ENCODE measurements at regions not wholly inside any gene's neighbourhood (a gene's known extent, or its start where the extent isn't known, plus 50 kb on each side); places are given as distances from the start of the nearest gene placed in this dataset.
"Not testable (repeated sequence)": the region's sequence is repeated elsewhere in the genome, so short reads cannot be mapped to it uniquely, and the experiment has no call there.

DNA sequence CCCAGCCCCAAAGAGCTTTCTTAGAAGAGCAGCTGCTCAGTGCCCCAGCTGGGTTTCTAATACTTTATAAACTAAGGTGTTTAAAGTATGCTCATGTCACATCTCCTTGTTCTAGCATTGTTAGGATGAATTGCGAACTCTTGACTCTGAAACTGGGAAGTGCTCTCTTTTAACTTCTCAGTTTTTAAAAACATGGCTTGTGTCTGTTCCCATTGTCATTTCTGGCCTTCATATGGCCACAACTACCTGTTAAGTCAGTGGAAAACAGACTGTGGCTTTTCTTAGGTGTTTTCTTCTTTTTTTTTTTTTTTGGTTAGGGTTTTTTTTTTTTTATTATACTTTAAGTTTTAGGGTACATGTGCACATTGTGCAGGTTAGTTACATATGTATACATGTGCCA is 164.7 kb downstream of the KCNRG start:
- Histone ChIP-seq H3K4me1 (ENCODE audit: insufficient read depth, low read length) (no peaks in the 10 kb centered on the region), H3K9ac (ENCODE audit: low read depth, low read length) (no peak overlapping the region), H3K27me3 (ENCODE audit: insufficient read depth, low read length) (no peaks in the 10 kb centered on the region), H3K27ac (ENCODE audit: low read depth, low read length) (no peak overlapping the region), H3K4me3 (ENCODE audit: low read length) (no peak overlapping the region), H3K9me3 (ENCODE audit: insufficient read depth, low read depth, low read length) (no peaks in the 10 kb centered on the region), H3K36me3 (ENCODE audit: insufficient read depth, low read length) (no peaks in the 10 kb centered on the region)
- 8% methylated on average over 1 of the region's 1 CpG for WGBS

DNA sequence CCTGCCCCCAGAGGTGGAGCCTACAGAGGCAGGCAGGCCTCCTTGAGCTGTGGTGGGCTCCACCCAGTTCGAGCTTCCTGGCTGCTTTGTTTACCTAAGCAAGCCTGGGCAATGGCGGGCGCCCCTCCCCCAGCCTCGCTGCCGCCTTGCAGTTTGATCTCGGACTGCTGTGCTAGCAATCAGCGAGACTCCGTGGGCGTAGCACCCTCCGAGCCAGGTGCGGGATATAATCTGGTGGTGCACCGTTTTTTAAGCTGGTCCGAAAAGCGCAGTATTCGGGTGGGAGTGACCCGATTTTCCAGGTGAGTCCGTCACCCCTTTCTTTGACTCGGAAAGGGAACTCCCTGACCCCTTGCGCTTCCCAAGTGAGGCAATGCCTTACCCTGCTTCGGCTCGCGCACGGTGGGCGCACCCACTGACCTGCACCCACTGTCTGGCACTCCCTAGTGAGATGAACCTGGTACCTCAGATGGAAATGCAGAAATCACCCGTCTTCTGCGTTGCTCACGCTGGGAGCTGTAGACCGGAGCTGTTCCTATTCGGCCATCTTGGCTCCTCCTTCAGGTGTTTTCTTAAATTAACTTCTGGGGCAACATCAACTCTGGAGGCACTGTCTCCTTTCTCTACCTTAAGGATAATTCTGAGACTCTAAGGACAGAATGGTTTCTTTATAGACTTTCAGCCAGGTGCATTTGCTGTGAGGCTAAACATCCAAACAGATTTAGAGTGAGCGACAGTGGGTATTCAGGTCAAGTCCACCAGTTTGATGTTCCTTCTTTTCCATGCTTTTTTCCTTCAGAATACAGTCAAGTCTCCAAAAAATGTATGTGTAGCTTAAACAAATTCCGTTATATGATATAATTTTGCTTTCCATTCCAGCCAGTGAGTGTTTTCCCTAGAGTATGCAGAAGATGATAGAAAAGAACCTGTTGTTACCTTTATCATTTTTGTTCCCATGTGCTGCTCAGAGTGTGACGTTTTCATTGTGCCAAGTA is 170.8 kb downstream of the KCNRG start:
- not testable (repeated sequence) for H3K4me1 ChIP-seq (ENCODE audit: insufficient read depth, low read length); H3K27ac ChIP-seq (ENCODE audit: low read depth, low read length); H3K9me3 ChIP-seq (ENCODE audit: insufficient read depth, low read depth, low read length); H3K36me3 ChIP-seq (ENCODE audit: insufficient read depth, low read length); H3K27me3 ChIP-seq (ENCODE audit: insufficient read depth, low read length)
- Histone ChIP-seq H3K9ac (ENCODE audit: low read depth, low read length) (peak overlapping the region; percentile 55), H3K4me3 (ENCODE audit: low read length) (peak overlapping the region; percentile 42)
- 45% methylated on average over 8 of the region's 32 CpGs for WGBS

DNA sequence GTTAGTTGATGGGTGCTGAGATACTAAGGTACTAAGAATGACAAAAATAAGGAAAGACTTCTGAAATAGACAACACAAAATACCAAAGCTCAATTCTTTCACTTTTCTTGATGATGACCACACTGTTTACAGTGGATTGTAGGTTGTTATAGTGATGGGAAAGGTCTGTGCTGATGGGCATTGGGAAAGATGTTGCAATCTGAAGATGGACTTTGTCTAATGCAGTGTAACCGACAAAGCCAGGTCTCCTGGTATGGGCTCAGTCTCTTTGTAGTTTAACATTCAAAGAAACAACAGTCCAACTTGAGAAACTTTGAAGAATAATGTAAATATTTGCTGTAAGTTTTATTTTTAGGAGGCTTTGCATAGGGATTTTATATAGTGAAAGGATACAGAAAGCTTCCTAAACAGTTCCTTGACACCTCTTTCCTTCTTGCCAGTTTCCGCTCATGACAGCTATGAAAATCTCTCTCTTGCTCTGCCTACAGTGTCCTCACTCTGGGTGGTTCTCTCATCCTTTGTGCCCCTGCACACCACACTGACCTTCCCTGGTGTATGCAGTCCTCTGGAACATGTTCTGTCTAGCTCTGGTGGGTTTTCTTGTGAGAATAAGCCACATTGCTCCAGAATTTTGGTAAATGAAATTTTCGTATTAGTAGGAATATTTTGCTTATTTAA is 172.2 kb downstream of the KCNRG start:
- Histone ChIP-seq H3K36me3 (ENCODE audit: insufficient read depth, low read length) (no peaks in the 10 kb centered on the region), H3K27me3 (ENCODE audit: insufficient read depth, low read length) (no peaks in the 10 kb centered on the region), H3K9me3 (ENCODE audit: insufficient read depth, low read depth, low read length) (peaks cover 5% of the 10 kb centered on the region), H3K4me3 (ENCODE audit: low read length) (no peak overlapping the region), H3K27ac (ENCODE audit: low read depth, low read length) (no peak overlapping the region), H3K9ac (ENCODE audit: low read depth, low read length) (no peak overlapping the region), H3K4me1 (ENCODE audit: insufficient read depth, low read length) (peaks cover 4% of the 10 kb centered on the region; the same call in 1 of the 2 replicates)
- WGBS: 98% methylated on average over 3 of the region's 3 CpGs

DNA sequence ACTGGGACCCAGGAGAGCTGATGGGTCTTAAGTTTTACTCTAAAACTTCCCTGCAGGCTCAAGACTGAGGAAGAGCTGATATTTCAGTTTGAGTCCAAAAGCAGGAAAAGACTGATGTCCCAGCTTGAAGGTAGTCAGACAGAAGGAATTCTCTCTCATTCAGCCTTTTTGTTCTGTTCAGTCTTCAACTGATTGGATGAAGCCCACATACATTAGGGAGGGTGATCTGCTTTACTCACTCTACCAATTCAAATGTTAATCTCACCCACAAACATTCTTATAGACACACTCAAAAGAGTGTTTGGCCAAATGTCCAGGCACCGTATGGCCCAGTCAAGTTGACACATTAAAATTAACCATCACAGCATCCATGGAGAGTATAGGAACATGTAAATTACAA is 173.5 kb downstream of the KCNRG start:
- Histone ChIP-seq H3K4me1 (ENCODE audit: insufficient read depth, low read length) (peaks cover 4% of the 10 kb centered on the region; the same call in 1 of the 2 replicates), H3K9me3 (ENCODE audit: insufficient read depth, low read depth, low read length) (peaks cover 5% of the 10 kb centered on the region), H3K4me3 (ENCODE audit: low read length) (no peak overlapping the region), H3K27ac (ENCODE audit: low read depth, low read length) (no peak overlapping the region), H3K9ac (ENCODE audit: low read depth, low read length) (no peak overlapping the region), H3K27me3 (ENCODE audit: insufficient read depth, low read length) (no peaks in the 10 kb centered on the region), H3K36me3 (ENCODE audit: insufficient read depth, low read length) (no peaks in the 10 kb centered on the region)
- 86% methylated on average over 1 of the region's 1 CpG for WGBS

DNA sequence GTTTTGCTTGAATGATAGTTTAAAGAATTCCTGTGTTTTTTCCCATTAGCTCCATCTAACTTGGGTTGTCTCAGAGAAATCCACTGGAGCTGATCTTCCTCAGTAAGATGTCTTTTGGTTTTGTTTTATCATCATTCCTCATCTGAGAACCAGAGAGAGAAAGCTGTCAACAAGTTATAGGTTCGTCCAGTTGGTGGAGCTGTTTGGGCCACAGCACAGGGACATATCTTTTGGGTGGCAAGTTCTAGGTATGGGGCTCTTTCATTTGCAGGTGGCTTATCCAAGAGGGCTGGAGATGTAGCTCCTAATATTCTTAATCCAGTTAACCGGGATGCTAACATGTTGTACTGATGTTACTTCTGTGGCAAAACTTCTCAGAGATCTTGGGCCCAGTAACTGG is 174.2 kb downstream of the KCNRG start:
- no peak overlapping the region for H3K9ac ChIP-seq (ENCODE audit: low read depth, low read length)
- no peaks in the 10 kb centered on the region for H3K36me3 ChIP-seq (ENCODE audit: insufficient read depth, low read length)
- peaks cover 5% of the 10 kb centered on the region for H3K9me3 ChIP-seq (ENCODE audit: insufficient read depth, low read depth, low read length)
- no peak overlapping the region for H3K4me3 ChIP-seq (ENCODE audit: low read length)
- no peak overlapping the region for H3K27ac ChIP-seq (ENCODE audit: low read depth, low read length)
- no peaks in the 10 kb centered on the region for H3K27me3 ChIP-seq (ENCODE audit: insufficient read depth, low read length)
- peaks cover 4% of the 10 kb centered on the region; the same call in 1 of the 2 replicates for H3K4me1 ChIP-seq (ENCODE audit: insufficient read depth, low read length)
- WGBS: 83% methylated on average over 2 of the region's 2 CpGs

DNA sequence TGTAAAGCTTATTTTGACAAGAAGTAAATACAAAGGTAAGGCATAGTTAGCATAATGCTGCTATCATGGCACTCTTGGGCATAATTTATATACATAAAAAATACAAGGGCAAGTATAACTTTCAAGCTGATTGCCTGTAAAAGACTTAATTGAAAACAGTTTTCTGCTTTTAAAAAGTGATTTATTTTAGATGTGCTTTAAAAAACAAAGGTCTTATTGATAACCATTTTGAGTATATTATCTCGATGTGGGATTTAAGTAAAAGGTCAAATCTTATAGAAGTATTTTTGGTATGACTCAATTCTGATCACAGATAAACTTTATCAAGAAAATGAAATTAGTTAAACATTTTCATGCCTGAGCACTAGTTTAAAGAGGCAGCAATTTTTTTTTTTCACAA is 175.8 kb downstream of the KCNRG start:
- WGBS: no CpG with 5 or more reads among the region's 1 CpG
- Histone ChIP-seq H3K9ac (ENCODE audit: low read depth, low read length) (no peak overlapping the region), H3K27ac (ENCODE audit: low read depth, low read length) (no peak overlapping the region)

DNA sequence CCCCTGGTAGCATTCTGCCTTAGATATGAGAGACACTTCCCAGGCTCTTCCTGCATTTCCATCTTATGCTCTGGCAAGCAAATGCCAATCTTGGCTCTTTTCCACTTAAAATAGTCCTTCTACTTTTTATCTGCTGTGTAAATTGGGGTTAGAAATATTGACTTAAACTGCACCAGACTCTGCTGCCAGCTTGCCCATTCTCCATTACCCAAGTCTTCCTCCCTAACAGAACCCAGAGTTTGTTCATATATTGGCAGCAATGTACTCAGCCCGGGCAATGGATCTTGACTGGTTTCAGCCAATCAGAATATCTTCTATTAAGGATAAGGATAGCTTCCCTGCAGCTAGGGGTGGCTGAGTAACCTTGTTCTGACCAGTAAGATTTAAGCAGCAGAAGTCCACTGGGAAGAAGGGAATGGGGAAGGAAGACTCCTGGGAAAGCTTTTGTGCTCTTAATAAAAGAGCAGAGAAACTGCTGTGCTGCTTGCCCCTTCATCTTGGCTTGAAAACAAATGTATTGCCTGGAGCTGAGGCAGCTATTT is 177.1 kb downstream of the KCNRG start:
- H3K4me3 ChIP-seq (ENCODE audit: low read length): no peak overlapping the region
- WGBS: 81% methylated on average over 1 of the region's 1 CpG

More for the DNA sequence above, 175.8 kb downstream of the KCNRG start:
- Histone ChIP-seq H3K36me3 (ENCODE audit: insufficient read depth, low read length) (no peaks in the 10 kb centered on the region), H3K9me3 (ENCODE audit: insufficient read depth, low read depth, low read length) (peaks cover 5% of the 10 kb centered on the region), H3K4me1 (ENCODE audit: insufficient read depth, low read length) (peaks cover 4% of the 10 kb centered on the region; the same call in 1 of the 2 replicates), H3K27me3 (ENCODE audit: insufficient read depth, low read length) (no peaks in the 10 kb centered on the region), H3K4me3 (ENCODE audit: low read length) (no peak overlapping the region)

DNA sequence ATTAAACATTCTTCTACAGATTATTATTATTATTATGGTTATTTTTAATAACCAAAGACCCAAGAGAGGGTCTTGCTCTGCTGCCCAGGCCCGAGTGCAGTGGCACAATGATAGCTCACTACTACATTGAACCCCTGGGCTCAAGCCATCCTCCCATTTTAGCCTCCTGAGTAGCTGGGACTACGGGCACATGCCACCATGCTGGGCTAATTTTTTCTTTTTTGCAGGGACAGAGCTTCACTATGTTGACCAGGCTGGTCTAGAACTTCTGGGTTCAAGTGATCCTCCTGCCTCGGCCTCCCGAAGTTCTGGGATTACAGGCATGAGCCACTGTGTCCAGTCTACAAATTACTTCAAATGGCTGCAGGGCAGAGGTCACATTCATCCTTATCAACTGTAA is 179.8 kb downstream of the KCNRG start:
- no peaks in the 10 kb centered on the region for H3K36me3 ChIP-seq (ENCODE audit: insufficient read depth, low read length)
- H3K9me3 ChIP-seq (ENCODE audit: insufficient read depth, low read depth, low read length): no peaks in the 10 kb centered on the region
- no peak overlapping the region for H3K27ac ChIP-seq (ENCODE audit: low read depth, low read length)
- 71% methylated on average over 4 of the region's 4 CpGs for WGBS
- H3K4me1 ChIP-seq (ENCODE audit: insufficient read depth, low read length): no peaks in the 10 kb centered on the region
- no peak overlapping the region for H3K4me3 ChIP-seq (ENCODE audit: low read length)
- H3K27me3 ChIP-seq (ENCODE audit: insufficient read depth, low read length): no peaks in the 10 kb centered on the region
- no peak overlapping the region for H3K9ac ChIP-seq (ENCODE audit: low read depth, low read length)

More for the DNA sequence above, 177.1 kb downstream of the KCNRG start:
- Histone ChIP-seq H3K4me1 (ENCODE audit: insufficient read depth, low read length) (peaks cover 4% of the 10 kb centered on the region; the same call in 1 of the 2 replicates), H3K27ac (ENCODE audit: low read depth, low read length) (no peak overlapping the region), H3K27me3 (ENCODE audit: insufficient read depth, low read length) (no peaks in the 10 kb centered on the region), H3K36me3 (ENCODE audit: insufficient read depth, low read length) (no peaks in the 10 kb centered on the region), H3K9me3 (ENCODE audit: insufficient read depth, low read depth, low read length) (no peaks in the 10 kb centered on the region), H3K9ac (ENCODE audit: low read depth, low read length) (no peak overlapping the region)

DNA sequence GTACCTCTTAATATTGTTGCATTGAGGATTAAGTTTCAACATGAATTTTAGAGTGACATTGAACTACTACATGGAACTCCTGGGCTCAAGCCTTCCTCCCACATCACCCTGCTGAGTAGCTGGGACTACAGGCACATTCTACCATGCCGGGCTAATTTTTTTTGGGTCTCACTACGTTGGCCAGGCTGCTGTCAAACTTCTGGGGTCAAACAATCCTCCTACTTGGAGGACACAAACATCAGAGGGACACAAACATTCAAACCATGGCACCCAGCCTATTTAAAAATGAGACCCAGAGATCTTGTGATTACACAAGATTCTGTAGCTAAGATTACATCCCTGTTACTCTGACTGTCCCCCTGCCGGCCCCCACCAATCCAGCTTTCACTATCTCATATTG is 180.9 kb downstream of the KCNRG start:
- no peaks in the 10 kb centered on the region for H3K9me3 ChIP-seq (ENCODE audit: insufficient read depth, low read depth, low read length)
- no peak overlapping the region for H3K9ac ChIP-seq (ENCODE audit: low read depth, low read length)
- no peak overlapping the region for H3K4me3 ChIP-seq (ENCODE audit: low read length)
- 92% methylated on average over 3 of the region's 3 CpGs for WGBS
- no peaks in the 10 kb centered on the region for H3K4me1 ChIP-seq (ENCODE audit: insufficient read depth, low read length)
- no peaks in the 10 kb centered on the region for H3K27me3 ChIP-seq (ENCODE audit: insufficient read depth, low read length)
- no peak overlapping the region for H3K27ac ChIP-seq (ENCODE audit: low read depth, low read length)
- H3K36me3 ChIP-seq (ENCODE audit: insufficient read depth, low read length): no peaks in the 10 kb centered on the region

DNA sequence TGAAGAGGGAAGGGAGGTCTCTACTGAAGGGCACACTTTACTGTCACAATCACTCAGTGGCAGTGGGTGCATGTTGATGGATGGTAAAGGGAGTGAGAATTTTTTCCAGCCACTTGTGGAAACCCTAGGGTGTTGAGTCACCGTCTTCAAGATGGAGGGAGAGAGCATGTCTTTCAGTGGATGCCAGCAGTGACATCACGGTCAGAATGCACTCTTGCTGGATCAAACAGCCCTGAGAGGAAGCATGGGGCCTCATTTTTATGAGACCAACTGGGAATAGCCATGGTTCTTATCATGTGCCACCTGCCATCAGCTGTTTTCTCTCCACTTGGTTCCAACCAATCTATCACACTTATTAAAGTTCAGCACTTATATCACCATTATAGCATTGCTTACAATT is 182.5 kb downstream of the KCNRG start:
- no peak overlapping the region for H3K27ac ChIP-seq (ENCODE audit: low read depth, low read length)
- H3K9me3 ChIP-seq (ENCODE audit: insufficient read depth, low read depth, low read length): no peaks in the 10 kb centered on the region
- H3K9ac ChIP-seq (ENCODE audit: low read depth, low read length): no peak overlapping the region
- no peaks in the 10 kb centered on the region for H3K27me3 ChIP-seq (ENCODE audit: insufficient read depth, low read length)
- no peaks in the 10 kb centered on the region for H3K36me3 ChIP-seq (ENCODE audit: insufficient read depth, low read length)
- WGBS: 92% methylated on average over 2 of the region's 2 CpGs
- no peak overlapping the region for H3K4me3 ChIP-seq (ENCODE audit: low read length)
- H3K4me1 ChIP-seq (ENCODE audit: insufficient read depth, low read length): no peaks in the 10 kb centered on the region

DNA sequence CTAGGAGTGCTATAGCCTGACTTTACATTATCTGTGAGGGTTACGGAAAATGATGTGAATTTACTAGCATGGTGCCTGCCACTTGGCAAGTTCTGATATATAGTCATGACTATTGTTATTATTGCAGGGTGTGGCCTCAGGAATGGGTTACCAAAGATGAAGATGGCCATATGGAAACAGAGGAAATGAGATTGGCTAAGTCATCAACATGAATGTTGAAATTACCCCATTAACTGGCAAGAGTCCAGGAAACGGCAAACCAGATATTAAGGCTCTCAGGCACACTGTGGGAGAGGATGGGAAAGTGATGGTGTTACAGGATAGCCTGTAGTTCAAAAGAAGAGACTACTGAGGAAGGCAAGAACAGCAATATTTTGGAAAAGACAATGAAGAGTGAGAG is 183.3 kb downstream of the KCNRG start:
- Histone ChIP-seq H3K27ac (ENCODE audit: low read depth, low read length) (no peak overlapping the region), H3K4me3 (ENCODE audit: low read length) (no peak overlapping the region), H3K9ac (ENCODE audit: low read depth, low read length) (no peak overlapping the region), H3K27me3 (ENCODE audit: insufficient read depth, low read length) (no peaks in the 10 kb centered on the region), H3K36me3 (ENCODE audit: insufficient read depth, low read length) (no peaks in the 10 kb centered on the region), H3K9me3 (ENCODE audit: insufficient read depth, low read depth, low read length) (no peaks in the 10 kb centered on the region), H3K4me1 (ENCODE audit: insufficient read depth, low read length) (peaks cover 3% of the 10 kb centered on the region)
- 96% methylated on average over 2 of the region's 2 CpGs for WGBS
